GM12892 (cell line): ENCODE measurements at regions not wholly inside any gene's neighbourhood (a gene's known extent, or its start where the extent isn't known, plus 50 kb on each side); places are given as distances from the start of the nearest gene placed in this dataset.

Source experiments
- DNase-seq: peaks from one replicate; pipeline ENCODE4 v3.0.0; 2011; ENCODE audit not compliant: insufficient read length
- FAIRE-seq: peaks from 2 replicates; lab custom pipeline; 2011; peaks lifted over from hg19 to GRCh38; lab: Jason Lieb, UNC
- POLR2A ChIP-seq: IDR thresholded peaks from 2 replicates; pipeline ENCODE4 v1.6.1; 2011; ENCODE audit warnings: low read depth, low read length, control low read depth
- POLR2AphosphoS5 ChIP-seq: IDR thresholded peaks from 2 replicates; pipeline ENCODE4 v1.6.1; 2011; ENCODE audit warnings: low read depth, low read length, control low read depth
- TAF1 ChIP-seq: IDR thresholded peaks from 2 replicates; pipeline ENCODE4 v1.6.1; 2011; ENCODE audit warnings: low read depth, mild to moderate bottlenecking, control low read depth, low read length, borderline replicate concordance

DNA sequence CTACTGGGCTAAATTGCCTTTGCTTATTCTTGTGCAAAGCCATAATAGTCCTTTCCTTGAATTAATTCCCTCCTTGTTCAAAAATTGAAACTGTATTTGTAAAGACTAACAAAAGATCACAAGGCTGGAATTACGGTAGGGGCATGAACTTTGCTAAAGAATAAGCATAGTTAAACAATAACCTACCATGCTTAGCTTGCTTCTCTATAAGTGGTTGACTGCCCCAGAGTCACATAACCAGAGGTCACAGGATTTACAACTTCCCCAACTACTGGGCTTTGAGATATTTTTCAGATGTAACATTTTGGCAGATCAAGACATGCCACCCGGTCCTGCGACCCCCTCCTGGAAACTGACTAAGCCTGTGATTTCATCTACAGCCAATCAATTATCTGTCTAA, 181.4 kb downstream of the GPAM start:
- TF ChIP-seq POLR2AphosphoS5 = no peak
- TF ChIP-seq POLR2A = no peak
- TF ChIP-seq TAF1 = no peak
- FAIRE-seq (no peak), DNase-seq (no peak)

DNA sequence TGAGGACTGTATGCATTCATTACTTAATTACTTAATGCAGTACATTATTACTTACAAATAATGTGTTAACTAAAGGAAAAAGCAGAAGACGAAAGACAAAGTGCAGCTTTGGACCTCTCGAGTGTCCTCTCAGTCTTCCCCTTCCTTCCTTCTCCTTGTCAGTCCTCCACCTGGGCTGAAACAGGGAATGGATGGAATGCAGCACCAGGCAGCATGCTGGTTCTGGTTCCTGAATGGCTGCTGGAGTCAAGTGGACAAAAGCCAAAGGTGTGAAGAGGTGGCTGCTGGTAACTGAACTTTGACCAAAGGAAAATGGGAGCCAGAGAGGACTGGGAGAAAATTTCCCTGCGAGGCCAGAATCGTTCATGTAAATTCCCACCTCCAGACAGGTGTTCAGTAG, 179.5 kb downstream of the GPAM start:
- TF ChIP-seq POLR2AphosphoS5 (no peak), TAF1 (no peak), POLR2A (no peak)
- FAIRE-seq (no peak), DNase-seq (no peak)

DNA sequence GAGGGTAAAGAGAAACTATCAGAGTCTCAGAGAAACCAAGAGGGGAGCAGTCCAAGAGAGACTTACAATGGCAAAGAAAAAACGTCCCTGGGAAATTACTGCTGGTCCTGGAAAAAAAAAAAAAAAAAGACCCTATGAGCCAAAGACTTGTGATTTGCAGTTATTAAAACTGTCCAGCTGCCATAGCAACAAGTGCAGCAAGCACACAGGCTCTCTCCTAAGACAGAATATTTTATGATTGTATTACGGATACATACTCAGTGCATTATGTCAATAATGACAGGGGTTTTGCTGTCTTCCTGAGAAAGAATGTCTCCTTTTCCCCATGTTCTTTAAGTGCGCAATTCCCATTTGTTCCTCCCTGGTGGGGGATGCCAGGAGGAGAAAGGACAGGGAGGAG, 178.5 kb downstream of the GPAM start:
- no peak for DNase-seq
- FAIRE-seq = no peak
- TF ChIP-seq POLR2AphosphoS5 (no peak), POLR2A (no peak), TAF1 (no peak)

GRCh38 chr10:112006407-112006806, 177.2 kb downstream of the GPAM start:
- FAIRE-seq = no peak
- TF ChIP-seq POLR2AphosphoS5 (no peak), TAF1 (no peak), POLR2A (no peak)

GRCh38 chr10:112006831-112007230, 176.7 kb downstream of the GPAM start:
- no peak for TF ChIP-seq POLR2A
- TF ChIP-seq POLR2AphosphoS5 = no peak
- TF ChIP-seq TAF1 = no peak
- no peak for FAIRE-seq
- DNase-seq = no peak

More at GRCh38 chr10:112006407-112006806, 177.2 kb downstream of the GPAM start:
- no peak for DNase-seq

- no peak for TF ChIP-seq TAF1
- no peak for FAIRE-seq
- DNase-seq = no peak
Observed at GRCh38 chr10:112022196-112022595, 161.4 kb downstream of the GPAM start.

- no peak for FAIRE-seq
- no peak for TF ChIP-seq POLR2AphosphoS5
- no peak for TF ChIP-seq TAF1
- no peak for TF ChIP-seq POLR2A
- DNase-seq = no peak
Observed at GRCh38 chr10:112024079-112024478, 159.5 kb downstream of the GPAM start.

- FAIRE-seq (no peak), DNase-seq (no peak)
- TF ChIP-seq POLR2A = no peak
- no peak for TF ChIP-seq TAF1
- no peak for TF ChIP-seq POLR2AphosphoS5
Observed at GRCh38 chr10:112025228-112025627, 158.3 kb downstream of the GPAM start.

- FAIRE-seq (no peak), DNase-seq (no peak)
- TF ChIP-seq POLR2AphosphoS5 = no peak
Observed at GRCh38 chr10:112026438-112026837, 157.1 kb downstream of the GPAM start.

- FAIRE-seq = no peak
- DNase-seq = no peak
- TF ChIP-seq POLR2A = no peak
- TF ChIP-seq TAF1 = no peak
- TF ChIP-seq POLR2AphosphoS5 = no peak
Observed at GRCh38 chr10:112027731-112028280, 155.8 kb downstream of the GPAM start.

DNA sequence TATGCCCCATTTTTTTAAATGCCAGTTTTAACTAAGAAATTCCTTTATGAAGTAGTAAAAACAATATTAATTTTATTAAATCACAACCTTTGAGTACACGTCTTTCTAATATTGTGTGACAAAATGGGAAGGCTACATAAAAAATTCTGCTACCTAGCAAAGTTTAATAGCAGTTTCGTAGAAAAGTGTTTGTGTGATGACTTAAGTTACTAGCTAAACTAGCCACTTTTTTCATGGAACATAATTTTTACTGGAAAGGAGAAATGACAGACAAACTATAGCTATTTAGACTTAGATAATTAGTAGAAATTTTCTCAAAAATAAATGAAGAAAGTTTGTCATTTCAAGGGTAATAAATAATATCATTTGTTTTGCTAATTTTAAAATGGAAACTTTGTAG, 153.1 kb downstream of the GPAM start:
- DNase-seq = no peak
- TF ChIP-seq TAF1 (no peak), POLR2A (no peak), POLR2AphosphoS5 (no peak)
- FAIRE-seq = no peak

DNA sequence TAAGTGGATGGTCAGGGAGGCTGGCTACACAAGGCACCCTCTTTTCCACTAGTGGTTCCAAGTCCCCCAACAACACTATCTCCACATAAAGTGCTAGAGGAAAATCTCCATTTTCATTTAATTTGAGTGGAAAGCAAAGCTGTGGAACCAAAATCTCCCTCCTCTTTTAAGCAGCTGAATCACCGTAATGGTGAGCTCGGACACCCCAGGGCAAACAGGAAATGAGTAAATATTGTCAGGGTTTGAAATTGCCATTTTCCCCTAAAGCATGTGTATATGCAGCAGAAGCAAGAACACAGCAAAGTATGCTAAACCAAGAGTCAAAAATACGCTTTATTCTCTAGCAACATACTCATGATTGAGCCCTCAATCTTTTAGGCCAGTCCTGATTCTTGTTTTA, 143.7 kb downstream of the GPAM start:
- TF ChIP-seq POLR2A = no peak
- no peak for TF ChIP-seq TAF1
- no peak for TF ChIP-seq POLR2AphosphoS5
- no peak for DNase-seq
- no peak for FAIRE-seq

- DNase-seq = no peak
- FAIRE-seq = no peak
- TF ChIP-seq TAF1 (no peak), POLR2A (no peak), POLR2AphosphoS5 (no peak)
Observed at GRCh38 chr10:112040696-112041095, 142.9 kb downstream of the GPAM start.

DNA sequence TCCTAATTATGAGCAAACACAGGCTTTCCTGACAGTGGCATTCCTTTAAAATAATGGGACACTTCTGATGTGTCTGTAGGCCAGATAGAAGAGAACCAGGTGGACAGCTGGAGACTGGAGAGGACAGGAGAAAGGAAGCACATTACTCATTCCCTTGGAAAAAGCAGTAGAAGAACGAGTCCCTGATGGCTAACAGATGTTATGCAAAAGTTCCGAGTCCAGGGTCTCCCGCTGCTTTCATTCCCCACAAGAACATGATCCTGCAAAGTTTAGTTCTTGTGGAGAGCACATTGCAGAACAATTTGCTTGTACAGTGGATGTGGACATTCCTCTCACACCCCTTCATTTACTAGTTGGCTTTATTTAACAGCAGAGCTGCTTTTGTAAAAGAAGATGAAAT, 137.6 kb downstream of the GPAM start:
- TF ChIP-seq TAF1 = no peak
- no peak for TF ChIP-seq POLR2A
- no peak for TF ChIP-seq POLR2AphosphoS5
- DNase-seq = no peak
- no peak for FAIRE-seq
